ENCODE measurements at regions not wholly inside any gene's neighbourhood (a gene's known extent, or its start where the extent isn't known, plus 50 kb on each side); places are given as distances from the start of the nearest gene placed in this dataset.

GRCh38 chr14:36028665-36029064 is 147.9 kb downstream of the PTCSC3 start:
- TF ChIP-seq HNRNPUL1 (IDR thresholded peaks at IDR 0.05; ENCODE audit: low read length) (no peak), ZNF239 (CRISPR knock-in tag; IDR thresholded peaks at IDR 0.05) (no peak), RAD21 (CRISPR knock-in tag; conservative IDR thresholded peaks at IDR 0.05 in 1 of 2, IDR thresholded peaks at IDR 0.05 in 1 of 2) (no peak), ARID2 (IDR thresholded peaks at IDR 0.05) (no peak), EZH2 (IDR thresholded peaks at IDR 0.05; ENCODE audit: borderline replicate concordance, low read depth, low read length) (no peak), CTCF (IDR thresholded peaks at IDR 0.05 in 2 of 3, conservative IDR thresholded peaks at IDR 0.05 in 1 of 3; ENCODE audit: insufficient read depth in 2 of 3, low read depth in 1 of 3, low read length in 3 of 3) (no peak), ZNF354B (CRISPR knock-in tag; IDR thresholded peaks at IDR 0.05) (no peak), ZNF318 (IDR thresholded peaks at IDR 0.05; ENCODE audit: borderline replicate concordance in 1 of 2, low read depth in 1 of 2) (no peak), L3MBTL2 (IDR thresholded peaks at IDR 0.05) (no peak), GABPB2 (CRISPR knock-in tag; conservative IDR thresholded peaks at IDR 0.05) (no peak), BRCA1 (IDR thresholded peaks at IDR 0.05) (no peak), BRCA1 (CRISPR knock-in tag; IDR thresholded peaks at IDR 0.05) (no peak), ZFP1 (CRISPR knock-in tag; IDR thresholded peaks at IDR 0.05) (no peak), FOSL1 (tag; conservative IDR thresholded peaks at IDR 0.05) (no peak)

Data from K562 (cell line).